K562 (cell line): ENCODE measurements at regions not wholly inside any gene's neighbourhood (a gene's known extent, or its start where the extent isn't known, plus 50 kb on each side); places are given as distances from the start of the nearest gene placed in this dataset.
A peak's percentile ranks its signal among the peaks of the same experiment; 100 is the strongest.

Experiments used
- CREB5 ChIP-seq: fragments of 250-450 bp; sonication (Bioruptor Pico); IDR thresholded peaks from 2 replicates; pipeline ENCODE4 v1.5.0; 2020; ENCODE audit warnings: mild to moderate bottlenecking
- KLF6 ChIP-seq: fragments of 250-450 bp; sonication (Bioruptor Pico); IDR thresholded peaks from 2 replicates; pipeline ENCODE4 v1.4.0; 2020; ENCODE audit warnings: mild to moderate bottlenecking, moderate library complexity, borderline replicate concordance
- MXI1 ChIP-seq: IDR thresholded peaks from 2 replicates; pipeline ENCODE4 v1.6.1; 2011; ENCODE audit warnings: low read depth, mild to moderate bottlenecking, improper control_type of control experiment, low read length
- NCOA2 ChIP-seq, 2 experiments: fragments of 450-650 bp; IDR thresholded peaks; 2 replicates each; pipeline ENCODE4 v1.6.1; 2018; ENCODE audit warnings: mild to moderate bottlenecking in 2 of 2, moderate library complexity in 1 of 2; ENCODE audit not compliant: partially characterized antibody in 2 of 2
- RFX1 ChIP-seq: fragments of 450-650 bp; IDR thresholded peaks from 2 replicates; pipeline ENCODE4 v1.6.1; 2016; ENCODE audit warnings: mild to moderate bottlenecking, moderate library complexity
- SMAD2 ChIP-seq: fragments of 150-350 bp; IDR thresholded peaks from 2 replicates; pipeline ENCODE4 v1.6.1; 2014; ENCODE audit warnings: low read depth, mild to moderate bottlenecking, low read length
- SMARCB1 ChIP-seq: IDR thresholded peaks from 2 replicates; pipeline ENCODE4 v1.6.1; 2011; ENCODE audit warnings: improper control_type of control experiment, low read depth; ENCODE audit not compliant: insufficient read length
- SMARCE1 ChIP-seq: fragments of 450-650 bp; IDR thresholded peaks from 2 replicates; pipeline ENCODE4 v1.7.1; 2016; ENCODE audit warnings: mild to moderate bottlenecking
- SPI1 ChIP-seq: IDR thresholded peaks from 2 replicates; pipeline ENCODE4 v1.6.1; 2011; ENCODE audit warnings: low read depth, low read length, control low read depth, borderline replicate concordance
- ZNF197 ChIP-seq: fragments of 200-800 bp; sonication (Bioruptor generic); IDR thresholded peaks from 2 replicates; pipeline ENCODE4 v1.6.1; 2016; ENCODE audit warnings: low read depth, missing genetic modification characterization, missing compliant biosample characterization
- ZNF217 ChIP-seq: sonication (generic); formaldehyde crosslinking; IDR thresholded peaks from 2 replicates; pipeline ENCODE4 v1.8.0; 2022; ENCODE audit warnings: mild to moderate bottlenecking, missing genetic modification reagents
- ZNF282 ChIP-seq: sonication (generic); formaldehyde crosslinking; IDR thresholded peaks from 2 replicates; pipeline ENCODE4 v1.8.1; 2023; ENCODE audit warnings: missing genetic modification reagents
- ZNF354B ChIP-seq: fragments of 250-450 bp; sonication (Bioruptor Pico); IDR thresholded peaks from 2 replicates; pipeline ENCODE4 v1.4.0; 2020
- TF ChIP-seq, protein P1 (sequence below), 2 experiments: fragments of 450-650 bp; formaldehyde crosslinking in 1 of 2; IDR thresholded peaks; 2 replicates each; pipeline versions ENCODE4 v1.4.0 to v1.6.1; 2014 to 2020; ENCODE audit warnings: mild to moderate bottlenecking in 2 of 2, borderline replicate concordance in 1 of 2, low read depth in 1 of 2
- TF ChIP-seq, protein P2 (sequence below): fragments of 250-450 bp; sonication (Bioruptor Pico); IDR thresholded peaks from 2 replicates; pipeline ENCODE4 v1.8.0; 2022; ENCODE audit warnings: inconsistent platforms, mild to moderate bottlenecking, moderate library complexity, borderline replicate concordance

DNA sequence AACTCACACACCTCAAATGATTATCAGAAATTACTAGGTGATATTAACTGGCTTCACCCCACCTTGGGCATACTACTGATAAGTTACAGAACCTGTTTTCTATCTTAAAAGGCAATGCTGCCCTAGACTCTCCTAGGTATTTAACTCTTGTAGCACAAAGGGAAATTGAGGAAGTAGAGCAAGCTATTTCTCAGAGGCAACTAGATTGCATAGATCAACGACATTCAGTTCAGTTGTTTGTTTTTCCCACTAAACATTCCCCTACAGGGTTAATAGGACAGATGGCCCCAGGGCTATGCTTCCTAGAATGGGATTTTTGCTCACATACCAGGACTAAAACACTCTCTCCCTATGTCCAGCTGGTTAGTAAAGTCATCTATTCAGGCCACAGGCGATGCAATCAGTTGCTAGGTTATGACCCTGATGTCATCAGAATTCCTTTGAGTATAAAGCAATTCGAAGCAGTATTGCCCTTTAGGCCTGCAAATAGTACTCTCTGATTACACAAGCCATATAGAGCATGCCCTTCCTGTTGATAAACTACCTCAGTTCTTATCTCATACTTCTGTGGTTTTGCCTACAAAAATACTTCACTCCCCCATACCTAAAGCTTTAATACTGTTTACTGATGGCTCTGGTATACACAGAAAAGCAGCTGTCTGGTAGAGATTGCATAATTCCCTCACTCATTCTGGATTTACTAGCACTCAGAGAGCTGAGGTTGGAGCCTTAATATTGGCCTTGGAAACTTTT lies 67.4 kb upstream of the ASCC3 start (continued):
- peak; percentile 40; the same call in 1 of the 2 replicates for TF ChIP-seq SMARCE1
- TF ChIP-seq, protein P1, sequence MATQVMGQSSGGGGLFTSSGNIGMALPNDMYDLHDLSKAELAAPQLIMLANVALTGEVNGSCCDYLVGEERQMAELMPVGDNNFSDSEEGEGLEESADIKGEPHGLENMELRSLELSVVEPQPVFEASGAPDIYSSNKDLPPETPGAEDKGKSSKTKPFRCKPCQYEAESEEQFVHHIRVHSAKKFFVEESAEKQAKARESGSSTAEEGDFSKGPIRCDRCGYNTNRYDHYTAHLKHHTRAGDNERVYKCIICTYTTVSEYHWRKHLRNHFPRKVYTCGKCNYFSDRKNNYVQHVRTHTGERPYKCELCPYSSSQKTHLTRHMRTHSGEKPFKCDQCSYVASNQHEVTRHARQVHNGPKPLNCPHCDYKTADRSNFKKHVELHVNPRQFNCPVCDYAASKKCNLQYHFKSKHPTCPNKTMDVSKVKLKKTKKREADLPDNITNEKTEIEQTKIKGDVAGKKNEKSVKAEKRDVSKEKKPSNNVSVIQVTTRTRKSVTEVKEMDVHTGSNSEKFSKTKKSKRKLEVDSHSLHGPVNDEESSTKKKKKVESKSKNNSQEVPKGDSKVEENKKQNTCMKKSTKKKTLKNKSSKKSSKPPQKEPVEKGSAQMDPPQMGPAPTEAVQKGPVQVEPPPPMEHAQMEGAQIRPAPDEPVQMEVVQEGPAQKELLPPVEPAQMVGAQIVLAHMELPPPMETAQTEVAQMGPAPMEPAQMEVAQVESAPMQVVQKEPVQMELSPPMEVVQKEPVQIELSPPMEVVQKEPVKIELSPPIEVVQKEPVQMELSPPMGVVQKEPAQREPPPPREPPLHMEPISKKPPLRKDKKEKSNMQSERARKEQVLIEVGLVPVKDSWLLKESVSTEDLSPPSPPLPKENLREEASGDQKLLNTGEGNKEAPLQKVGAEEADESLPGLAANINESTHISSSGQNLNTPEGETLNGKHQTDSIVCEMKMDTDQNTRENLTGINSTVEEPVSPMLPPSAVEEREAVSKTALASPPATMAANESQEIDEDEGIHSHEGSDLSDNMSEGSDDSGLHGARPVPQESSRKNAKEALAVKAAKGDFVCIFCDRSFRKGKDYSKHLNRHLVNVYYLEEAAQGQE (IDR thresholded peaks at IDR 0.05; ENCODE audit: borderline replicate concordance): no peak
- TF ChIP-seq, protein P1 (CRISPR knock-in tag; IDR thresholded peaks at IDR 0.05; ENCODE audit: low read depth): no peak
- TF ChIP-seq SPI1: no peak
- TF ChIP-seq ZNF197: no peak
- TF ChIP-seq RFX1: no peak
- TF ChIP-seq SMAD2: no peak
- no peak for TF ChIP-seq SMARCB1
- no peak for TF ChIP-seq CREB5 (CRISPR knock-in tag)
- no peak for TF ChIP-seq ZNF282 (CRISPR knock-in tag)
- no peak for TF ChIP-seq NCOA2 (IDR thresholded peaks at IDR 0.05; ENCODE audit: partially characterized antibody in 2 of 2)
- TF ChIP-seq, protein P2, sequence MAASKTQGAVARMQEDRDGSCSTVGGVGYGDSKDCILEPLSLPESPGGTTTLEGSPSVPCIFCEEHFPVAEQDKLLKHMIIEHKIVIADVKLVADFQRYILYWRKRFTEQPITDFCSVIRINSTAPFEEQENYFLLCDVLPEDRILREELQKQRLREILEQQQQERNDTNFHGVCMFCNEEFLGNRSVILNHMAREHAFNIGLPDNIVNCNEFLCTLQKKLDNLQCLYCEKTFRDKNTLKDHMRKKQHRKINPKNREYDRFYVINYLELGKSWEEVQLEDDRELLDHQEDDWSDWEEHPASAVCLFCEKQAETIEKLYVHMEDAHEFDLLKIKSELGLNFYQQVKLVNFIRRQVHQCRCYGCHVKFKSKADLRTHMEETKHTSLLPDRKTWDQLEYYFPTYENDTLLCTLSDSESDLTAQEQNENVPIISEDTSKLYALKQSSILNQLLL (CRISPR knock-in tag): no peak
- no peak for TF ChIP-seq KLF6
- TF ChIP-seq MXI1: no peak
- no peak for TF ChIP-seq ZNF354B (CRISPR knock-in tag)
- no peak for TF ChIP-seq ZNF217
